Activated T-cell treated with anti-CD3 and anti-CD28 coated beads for 48 hours (primary cell): ENCODE measurements at regions not wholly inside any gene's neighbourhood (a gene's known extent, or its start where the extent isn't known, plus 50 kb on each side); places are given as distances from the start of the nearest gene placed in this dataset.
"Not testable (repeated sequence)": the region's sequence is repeated elsewhere in the genome, so short reads cannot be mapped to it uniquely, and the experiment has no call there.

ENCODE experiments used
- DNase-seq: peaks from one replicate; pipeline ENCODE4 v3.0.0-alpha.2; 2020; ENCODE audit warnings: low read depth

DNA sequence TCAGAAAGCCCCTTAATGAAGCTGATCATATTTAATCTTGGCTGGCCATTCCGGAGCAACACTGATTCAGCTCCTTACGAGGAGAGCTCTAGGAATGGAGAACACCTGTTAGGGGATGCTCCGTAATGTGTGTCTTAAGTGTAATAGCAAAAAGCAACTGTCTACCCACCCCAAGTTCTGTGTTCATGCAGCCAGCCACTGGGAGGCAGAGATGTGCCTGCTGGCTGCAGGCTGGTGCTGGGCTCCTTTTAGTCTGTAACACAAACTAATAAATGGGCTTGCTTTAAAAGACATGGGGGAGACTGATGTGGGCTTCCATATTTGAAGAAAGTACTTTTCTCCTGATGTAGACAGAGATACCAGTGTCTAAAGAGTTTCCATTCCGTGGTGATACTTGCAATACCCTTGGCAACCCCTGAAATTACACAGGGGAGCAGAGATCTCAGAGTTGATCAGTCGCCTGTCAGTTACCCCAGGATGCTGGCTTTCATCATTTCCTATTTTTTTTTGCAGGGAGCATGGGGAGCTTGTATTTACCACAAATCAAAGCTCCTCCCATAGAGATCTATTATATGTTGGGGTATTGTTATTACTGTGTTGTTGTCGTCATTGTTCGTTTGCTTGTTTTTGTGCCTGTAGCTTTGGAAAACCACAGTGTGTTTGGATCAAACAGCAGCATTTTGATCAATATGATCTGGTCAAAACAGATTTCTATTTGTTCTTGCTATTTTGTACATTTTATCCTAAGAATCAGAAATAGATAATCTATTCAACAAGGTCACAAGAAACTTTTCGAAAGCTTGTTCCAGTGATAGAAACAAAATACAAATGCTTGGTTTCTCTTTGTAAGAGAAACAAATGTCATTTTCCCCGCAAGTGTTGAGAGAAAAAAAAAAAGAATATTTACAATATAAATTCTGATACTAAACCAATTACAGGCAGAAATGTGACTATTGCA lies 65.8 kb downstream of the MTX3 start:
- no peak for DNase-seq

- DNase-seq, result no peak
Measured at GRCh38 chr5:79923431-79923830, 67.6 kb downstream of the MTX3 start.

DNA sequence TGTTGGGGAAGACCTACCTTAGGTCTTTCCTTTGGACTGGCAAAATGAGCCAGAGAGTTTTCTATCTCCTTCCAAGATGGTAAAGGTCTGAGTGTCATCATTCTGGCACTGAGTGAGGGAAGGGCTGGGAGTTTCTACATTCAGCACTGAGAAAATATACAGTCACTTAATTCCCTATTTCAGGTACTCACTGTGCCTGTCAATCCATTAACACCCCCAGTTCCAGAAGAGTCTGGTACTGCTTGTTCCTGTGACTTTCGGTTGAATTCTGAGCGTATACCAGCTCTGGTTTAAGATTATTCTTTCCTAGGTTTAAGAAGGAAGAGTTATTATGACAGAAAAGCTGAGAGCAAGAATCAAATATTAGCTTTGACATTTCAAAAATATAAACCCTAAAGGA lies 68.4 kb downstream of the MTX3 start:
- DNase-seq, result no peak

DNA sequence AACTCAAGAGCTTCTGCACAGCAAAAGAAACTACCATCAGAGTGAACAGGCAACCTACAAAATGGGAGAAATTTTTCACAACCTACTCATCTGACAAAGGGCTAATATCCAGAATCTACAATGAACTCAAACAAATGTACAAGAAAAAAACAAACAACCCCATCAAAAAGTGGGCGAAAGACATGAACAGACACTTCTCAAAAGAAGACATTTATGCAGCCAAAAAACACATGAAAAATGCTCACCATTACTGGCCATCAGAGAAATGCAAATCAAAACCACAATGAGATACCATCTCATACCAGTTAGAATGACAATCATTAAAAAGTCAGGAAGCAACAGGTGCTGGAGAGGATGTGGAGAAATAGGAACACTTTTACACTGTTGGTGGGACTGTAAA lies 83.6 kb downstream of the MTX3 start:
- not testable (repeated sequence) for DNase-seq

- not testable (repeated sequence) for DNase-seq
Measured at GRCh38 chr5:79902571-79902970, 88.5 kb downstream of the MTX3 start.

- no peak for DNase-seq
Measured at GRCh38 chr5:79901631-79902030, 89.4 kb downstream of the MTX3 start.

GRCh38 chr5:79898611-79899010 lies 92.5 kb downstream of the MTX3 start:
- no peak for DNase-seq

DNA sequence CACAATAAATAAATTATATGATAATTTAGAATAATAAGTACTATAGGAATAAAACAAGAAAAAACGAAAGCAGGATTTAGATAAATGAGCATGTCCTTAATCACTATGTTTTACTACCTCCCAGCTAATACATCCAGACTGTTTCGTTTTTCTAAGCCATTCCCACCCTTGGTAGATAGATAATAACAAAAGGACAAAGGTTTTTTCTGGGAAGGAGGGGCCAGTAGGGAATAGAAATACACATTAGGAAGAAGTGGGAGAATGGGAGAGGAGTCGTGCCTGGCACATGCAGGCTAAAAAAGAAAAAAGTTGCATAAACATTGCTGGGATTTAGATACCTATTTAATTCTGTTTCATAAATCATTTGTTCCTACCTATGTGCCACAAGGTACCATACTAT lies 97.1 kb downstream of the MTX3 start:
- DNase-seq, result no peak

DNA sequence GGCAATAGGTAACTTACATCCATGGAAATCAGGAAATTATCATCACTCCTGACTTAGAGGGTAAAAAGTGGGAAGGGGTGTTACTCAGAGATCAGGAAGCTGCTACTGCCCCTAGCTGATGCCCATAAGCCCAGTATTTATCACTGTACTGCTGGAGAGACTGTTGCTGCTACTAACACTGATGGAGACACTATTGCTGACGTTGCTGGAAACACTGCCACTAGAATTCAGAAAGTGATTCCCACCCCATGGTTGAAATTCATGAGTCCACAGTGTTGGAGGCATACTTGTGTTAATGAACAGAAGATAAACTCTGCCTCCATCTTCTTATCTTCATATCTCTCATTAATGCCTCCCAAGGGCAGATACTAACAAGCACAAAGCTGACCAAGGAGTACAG lies 97.6 kb downstream of the MTX3 start:
- no peak for DNase-seq

- no peak for DNase-seq
Measured at GRCh38 chr5:79890930-79891249, 100.2 kb downstream of the MTX3 start.

DNA sequence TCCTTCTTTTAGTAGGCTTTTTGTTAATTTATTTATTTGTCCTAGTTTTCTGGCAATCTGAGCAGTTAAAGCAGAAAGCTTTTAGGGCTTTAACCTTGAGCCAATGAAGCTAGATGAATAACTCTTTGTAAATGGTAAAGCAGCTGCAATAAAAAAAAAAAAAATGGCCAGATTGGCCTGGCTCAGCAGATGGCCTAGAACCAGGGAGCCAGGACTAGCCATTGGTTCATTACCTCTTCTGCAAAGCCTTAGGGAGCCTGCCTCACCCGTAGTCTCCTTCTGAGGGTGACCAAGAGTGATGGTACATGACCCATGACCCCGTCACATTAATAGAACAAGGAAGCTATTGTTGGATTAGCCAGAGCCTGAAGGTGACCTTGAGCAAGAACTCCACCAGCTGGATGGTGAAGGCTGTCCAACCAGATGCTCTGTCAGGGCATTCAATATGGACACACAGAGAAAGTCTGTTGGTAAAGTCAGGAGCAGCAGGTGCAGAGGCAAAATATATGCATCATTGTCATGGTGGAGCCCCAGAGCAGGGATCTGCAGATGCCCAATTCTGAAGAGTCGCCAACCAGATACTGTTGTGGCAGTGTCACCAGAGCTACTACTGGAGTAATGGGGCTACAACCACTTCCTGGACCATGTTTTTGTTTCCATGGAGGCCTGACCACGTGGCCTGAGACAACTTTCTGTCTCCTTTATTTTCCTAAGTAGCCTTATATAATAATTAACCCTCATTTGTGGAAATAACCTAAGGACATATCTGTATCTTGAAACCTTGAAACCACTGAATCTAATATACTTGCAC lies 100.7 kb downstream of the MTX3 start:
- no peak for DNase-seq

GRCh38 chr5:79888643-79889042 lies 102.4 kb downstream of the MTX3 start:
- DNase-seq, result no peak

GRCh38 chr5:79886925-79887655 lies 104.0 kb downstream of the MTX3 start:
- no peak for DNase-seq

GRCh38 chr5:79886456-79886855 lies 104.6 kb downstream of the MTX3 start:
- DNase-seq, result no peak

DNA sequence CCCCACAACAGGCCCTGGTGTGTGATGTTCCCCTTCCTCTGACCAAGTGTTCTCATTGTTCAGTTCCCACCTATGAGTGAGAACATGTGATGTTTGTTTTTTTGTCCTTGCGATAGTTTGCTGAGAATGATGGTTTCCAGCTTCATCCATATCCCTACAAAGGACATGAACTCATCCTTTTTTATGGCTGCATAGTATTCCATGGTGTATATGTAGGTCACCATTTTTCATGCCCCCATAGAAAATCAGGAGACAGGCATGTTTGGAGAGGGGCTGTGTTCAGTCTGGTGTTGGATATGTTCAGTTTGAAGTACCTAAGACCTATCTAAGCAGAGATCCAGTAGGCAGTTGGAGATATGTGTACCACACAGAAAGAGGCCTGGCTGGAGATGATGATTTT lies 111.2 kb downstream of the MTX3 start:
- not testable (repeated sequence) for DNase-seq

DNA sequence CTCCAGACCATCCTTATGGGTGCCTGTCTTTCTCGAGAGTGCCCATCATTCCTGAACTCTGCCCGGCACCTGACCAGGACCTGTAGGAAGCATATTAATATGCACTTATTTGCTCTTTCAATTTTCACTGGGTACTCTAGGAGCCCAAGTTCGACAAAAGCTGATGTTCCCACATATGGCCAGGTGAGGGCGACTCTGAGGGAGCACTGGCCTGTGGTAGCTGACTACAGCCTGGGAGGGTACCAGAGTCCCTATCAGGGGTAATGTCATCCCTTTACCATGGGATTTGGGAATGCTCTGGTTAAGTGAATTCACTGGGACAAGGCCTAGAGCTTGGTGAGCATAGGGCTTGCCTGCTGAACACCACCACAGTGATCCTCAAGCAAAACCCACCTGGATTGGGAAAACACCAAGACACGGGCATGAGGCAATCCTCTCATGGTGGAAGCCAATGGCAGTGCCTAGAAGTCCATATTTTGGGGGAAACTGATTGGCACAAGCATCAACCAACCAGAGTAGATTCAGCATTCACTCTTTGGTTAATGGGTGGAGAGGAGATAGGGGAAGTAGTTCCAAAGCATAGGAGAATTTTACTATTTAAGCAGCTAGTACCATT lies 112.2 kb downstream of the MTX3 start:
- peak; percentile 36 for DNase-seq

DNA sequence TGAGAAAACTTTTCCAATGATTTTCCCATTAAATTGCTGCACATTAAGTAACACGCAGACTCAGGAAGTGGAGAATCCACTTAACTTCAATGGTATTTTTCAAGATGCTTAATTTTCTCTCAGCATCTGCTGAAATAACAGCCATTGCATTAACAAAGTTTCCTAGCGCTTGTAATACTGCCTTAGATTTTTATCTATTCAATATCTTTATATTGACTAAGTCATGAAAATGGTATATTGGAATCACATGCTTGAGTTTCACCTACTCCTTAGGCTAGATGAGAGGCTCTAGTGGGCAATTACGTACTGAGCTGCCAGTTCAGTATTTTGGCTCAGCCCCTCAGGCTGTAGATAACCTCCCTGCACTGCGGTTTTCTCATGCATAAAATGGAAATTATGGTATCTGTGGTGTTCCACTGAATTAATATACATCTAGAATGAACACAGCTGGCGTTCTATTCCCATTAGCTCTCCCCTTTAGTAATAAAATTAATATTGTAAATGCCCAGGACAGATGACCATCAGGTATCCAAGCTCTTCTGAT lies 112.9 kb downstream of the MTX3 start:
- no peak for DNase-seq

GRCh38 chr5:79876456-79876855 lies 114.6 kb downstream of the MTX3 start:
- no peak for DNase-seq

- no peak for DNase-seq
Measured at GRCh38 chr5:79875230-79875629, 115.8 kb downstream of the MTX3 start.

GRCh38 chr5:79873187-79873586 lies 117.9 kb downstream of the MTX3 start:
- no peak for DNase-seq

- no peak for DNase-seq
Measured at GRCh38 chr5:79872291-79872690, 118.8 kb downstream of the MTX3 start.
